WERI-Rb-1 (cell line): ENCODE measurements at regions not wholly inside any gene's neighbourhood (a gene's known extent, or its start where the extent isn't known, plus 50 kb on each side); places are given as distances from the start of the nearest gene placed in this dataset.

ENCODE experiments used
- DNase-seq: peaks from one replicate; pipeline ENCODE4 v3.0.0-alpha.2; 2020
- H3K27ac ChIP-seq: fragments of 250-450 bp; sonication (Bioruptor Pico); 2 replicates; pipeline ENCODE4 v1.5.1; 2020; ENCODE audit warnings: mild to moderate bottlenecking, moderate library complexity
- H3K27me3 ChIP-seq: fragments of 250-450 bp; sonication (Bioruptor Pico); 2 replicates; pipeline ENCODE4 v1.5.1; 2021; ENCODE audit warnings: mild to moderate bottlenecking, low read depth, moderate library complexity; ENCODE audit not compliant: insufficient read depth, severe bottlenecking
- H3K36me3 ChIP-seq: fragments of 250-450 bp; sonication (Bioruptor Pico); 2 replicates; pipeline ENCODE4 v1.5.1; 2020; ENCODE audit warnings: mild to moderate bottlenecking, moderate library complexity
- H3K4me3 ChIP-seq: 2 replicates; pipeline ENCODE4 v1.5.1; 2011; ENCODE audit warnings: low read depth, mild to moderate bottlenecking, control low read depth, low read length
- H3K9me3 ChIP-seq: fragments of 250-450 bp; sonication (Bioruptor Pico); 2 replicates; pipeline ENCODE4 v1.5.1; 2021; ENCODE audit warnings: mild to moderate bottlenecking, moderate library complexity; ENCODE audit not compliant: severe bottlenecking
- CTCF ChIP-seq: IDR thresholded peaks from 2 replicates; pipeline ENCODE4 v1.5.1; 2011; ENCODE audit warnings: low read depth, mild to moderate bottlenecking, control low read depth, inconsistent platforms, low read length

- Histone ChIP-seq H3K36me3 (no peaks in the 10 kb centered on the region), H3K4me3 (no peak overlapping the region), H3K27ac (no peak overlapping the region), H3K27me3 (peaks cover 44% of the 10 kb centered on the region), H3K9me3 (no peaks in the 10 kb centered on the region)
- no peak for DNase-seq
- TF ChIP-seq CTCF = no peak
Measured at GRCh38 chr14:53549956-53550355, 396.8 kb upstream of the DDHD1 start.

- TF ChIP-seq CTCF = no peak
- Histone ChIP-seq H3K36me3 (no peaks in the 10 kb centered on the region), H3K9me3 (no peaks in the 10 kb centered on the region), H3K27me3 (peaks cover 46% of the 10 kb centered on the region), H3K27ac (no peak overlapping the region), H3K4me3 (no peak overlapping the region)
- DNase-seq = no peak
Measured at GRCh38 chr14:53547593-53547992, 394.5 kb upstream of the DDHD1 start.

- Histone ChIP-seq H3K36me3 (no peaks in the 10 kb centered on the region), H3K4me3 (no peak overlapping the region), H3K27me3 (peaks cover 39% of the 10 kb centered on the region), H3K9me3 (no peaks in the 10 kb centered on the region), H3K27ac (no peak overlapping the region)
- TF ChIP-seq CTCF = no peak
- no peak for DNase-seq
Measured at GRCh38 chr14:53545217-53545616, 392.1 kb upstream of the DDHD1 start.

- no peak for DNase-seq
- peaks cover 47% of the 10 kb centered on the region for H3K27me3 ChIP-seq
- TF ChIP-seq CTCF = no peak
- H3K27ac ChIP-seq = no peak overlapping the region
- no peaks in the 10 kb centered on the region for H3K9me3 ChIP-seq
- no peak overlapping the region for H3K4me3 ChIP-seq
- H3K36me3 ChIP-seq = no peaks in the 10 kb centered on the region
Measured at GRCh38 chr14:53542732-53543131, 389.6 kb upstream of the DDHD1 start.

- DNase-seq = no peak
Measured at GRCh38 chr14:53541411-53541810, 388.3 kb upstream of the DDHD1 start.

More at GRCh38 chr14:53541411-53541810, 388.3 kb upstream of the DDHD1 start:
- Histone ChIP-seq H3K27me3 (peaks cover 53% of the 10 kb centered on the region), H3K9me3 (no peaks in the 10 kb centered on the region), H3K27ac (no peak overlapping the region), H3K4me3 (no peak overlapping the region), H3K36me3 (no peaks in the 10 kb centered on the region)
- TF ChIP-seq CTCF = no peak
